Esophagus squamous epithelium (tissue), 4 donors: ENCODE measurements at regions not wholly inside any gene's neighbourhood (a gene's known extent, or its start where the extent isn't known, plus 50 kb on each side); places are given as distances from the start of the nearest gene placed in this dataset.

ENCODE experiments used
- POLR2A ChIP-seq, 4 donors: fragments of 450-650 bp; IDR thresholded peaks; one replicate each; pipeline ENCODE4 v1.6.1; 2017; ENCODE audit warnings: antibody characterized with exemption in 4 of 4, mild to moderate bottlenecking in 4 of 4, moderate library complexity in 3 of 4
- TF ChIP-seq, protein P1 (sequence below), 6 experiments: fragments of 450-650 bp in 4 of 6; fragments of 200-600 bp in 2 of 6; sonication (generic) in 2 of 6; IDR thresholded peaks; one replicate each; pipeline ENCODE4 v1.5.1; 2016 to 2019; ENCODE audit warnings: antibody characterized with exemption in 6 of 6, mild to moderate bottlenecking in 4 of 6, moderate library complexity in 4 of 6

DNA sequence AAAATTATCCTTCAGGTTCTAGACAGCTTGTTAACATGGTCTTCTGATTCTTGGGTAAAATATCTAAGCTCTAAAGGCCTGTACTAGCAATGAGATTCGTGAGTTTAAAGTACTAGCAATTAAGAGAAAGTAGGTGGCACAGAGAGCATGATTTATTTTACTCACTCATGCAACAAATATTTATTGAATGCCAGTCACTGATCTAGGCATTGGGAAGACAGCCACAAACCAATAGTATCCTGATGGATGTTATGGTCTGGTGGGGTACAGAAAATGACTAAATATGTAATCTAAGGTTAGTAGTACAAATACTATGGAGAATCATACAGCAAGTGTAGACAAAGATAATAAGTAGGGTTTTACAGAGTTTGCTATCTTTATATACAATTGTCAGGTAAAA is 751.3 kb downstream of the ZNF385D start:
- TF ChIP-seq POLR2A (IDR thresholded peaks at IDR 0.05) = no peak
- TF ChIP-seq, protein P1, sequence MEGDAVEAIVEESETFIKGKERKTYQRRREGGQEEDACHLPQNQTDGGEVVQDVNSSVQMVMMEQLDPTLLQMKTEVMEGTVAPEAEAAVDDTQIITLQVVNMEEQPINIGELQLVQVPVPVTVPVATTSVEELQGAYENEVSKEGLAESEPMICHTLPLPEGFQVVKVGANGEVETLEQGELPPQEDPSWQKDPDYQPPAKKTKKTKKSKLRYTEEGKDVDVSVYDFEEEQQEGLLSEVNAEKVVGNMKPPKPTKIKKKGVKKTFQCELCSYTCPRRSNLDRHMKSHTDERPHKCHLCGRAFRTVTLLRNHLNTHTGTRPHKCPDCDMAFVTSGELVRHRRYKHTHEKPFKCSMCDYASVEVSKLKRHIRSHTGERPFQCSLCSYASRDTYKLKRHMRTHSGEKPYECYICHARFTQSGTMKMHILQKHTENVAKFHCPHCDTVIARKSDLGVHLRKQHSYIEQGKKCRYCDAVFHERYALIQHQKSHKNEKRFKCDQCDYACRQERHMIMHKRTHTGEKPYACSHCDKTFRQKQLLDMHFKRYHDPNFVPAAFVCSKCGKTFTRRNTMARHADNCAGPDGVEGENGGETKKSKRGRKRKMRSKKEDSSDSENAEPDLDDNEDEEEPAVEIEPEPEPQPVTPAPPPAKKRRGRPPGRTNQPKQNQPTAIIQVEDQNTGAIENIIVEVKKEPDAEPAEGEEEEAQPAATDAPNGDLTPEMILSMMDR (IDR thresholded peaks at IDR 0.05) = no peak
